ENCODE measurements at regions not wholly inside any gene's neighbourhood (a gene's known extent, or its start where the extent isn't known, plus 50 kb on each side); places are given as distances from the start of the nearest gene placed in this dataset.
A peak's percentile ranks its signal among the peaks of the same experiment; 100 is the strongest.

GRCh38 chr6:16976385-16977183, 125.3 kb upstream of the STMND1 start:
- Mint-ChIP-seq H3K9me3 (no peaks in the 10 kb centered on the region), H3K27ac (no peak overlapping the region), H3K27me3 (peaks cover 20% of the 10 kb centered on the region), H3K36me3 (no peaks in the 10 kb centered on the region), H3K4me3 (no peak overlapping the region), H3K4me1 (no peaks in the 10 kb centered on the region)
- DNase-seq (ENCODE audit: low spot score in 2 of 2) (no peak), ATAC-seq (ENCODE audit: low read depth) (no peak)

GRCh38 chr6:16974704-16975359, 127.0 kb upstream of the STMND1 start:
- Mint-ChIP-seq H3K4me3 (no peak overlapping the region), H3K27me3 (peaks cover 15% of the 10 kb centered on the region), H3K9me3 (no peaks in the 10 kb centered on the region), H3K36me3 (no peaks in the 10 kb centered on the region), H3K27ac (no peak overlapping the region), H3K4me1 (peaks cover 2% of the 10 kb centered on the region)
- no peak for ATAC-seq (ENCODE audit: low read depth)
- DNase-seq (ENCODE audit: low spot score in 2 of 2) = no peak

GRCh38 chr6:16974387-16974673, 127.5 kb upstream of the STMND1 start:
- no peak for DNase-seq (ENCODE audit: low spot score in 2 of 2)
- Mint-ChIP-seq H3K27ac (no peak overlapping the region), H3K27me3 (peaks cover 16% of the 10 kb centered on the region), H3K4me3 (no peak overlapping the region), H3K4me1 (peaks cover 2% of the 10 kb centered on the region), H3K9me3 (no peaks in the 10 kb centered on the region), H3K36me3 (no peaks in the 10 kb centered on the region)
- ATAC-seq (ENCODE audit: low read depth) = no peak

GRCh38 chr6:16973545-16974386, 128.1 kb upstream of the STMND1 start:
- H3K4me3 Mint-ChIP-seq = no peak overlapping the region
- H3K9me3 Mint-ChIP-seq = no peaks in the 10 kb centered on the region
- H3K27ac Mint-ChIP-seq = no peak overlapping the region
- DNase-seq (ENCODE audit: low spot score in 2 of 2) (no peak), ATAC-seq (ENCODE audit: low read depth) (no peak)
- peaks cover 11% of the 10 kb centered on the region for H3K27me3 Mint-ChIP-seq
- no peaks in the 10 kb centered on the region for H3K36me3 Mint-ChIP-seq
- peaks cover 2% of the 10 kb centered on the region for H3K4me1 Mint-ChIP-seq

GRCh38 chr6:16973051-16973450, 128.8 kb upstream of the STMND1 start:
- DNase-seq (ENCODE audit: low spot score in 2 of 2) (no peak), ATAC-seq (ENCODE audit: low read depth) (no peak)
- Mint-ChIP-seq H3K4me1 (peaks cover 2% of the 10 kb centered on the region), H3K9me3 (no peaks in the 10 kb centered on the region), H3K27ac (no peak overlapping the region), H3K4me3 (no peak overlapping the region), H3K36me3 (no peaks in the 10 kb centered on the region), H3K27me3 (peaks cover 10% of the 10 kb centered on the region)

- H3K4me3 Mint-ChIP-seq = no peak overlapping the region
- H3K9me3 Mint-ChIP-seq = no peaks in the 10 kb centered on the region
- H3K27me3 Mint-ChIP-seq = peaks cover 9% of the 10 kb centered on the region
- ATAC-seq (ENCODE audit: low read depth) (no peak), DNase-seq (ENCODE audit: low spot score in 2 of 2) (no peak)
- no peak overlapping the region for H3K27ac Mint-ChIP-seq
- peaks cover 2% of the 10 kb centered on the region for H3K4me1 Mint-ChIP-seq
- no peaks in the 10 kb centered on the region for H3K36me3 Mint-ChIP-seq
These were observed 129.3 kb upstream of the STMND1 start for GRCh38 chr6:16972535-16972934.

GRCh38 chr6:16969699-16970655, 131.9 kb upstream of the STMND1 start:
- no peak for DNase-seq (ENCODE audit: low spot score in 2 of 2)
- peaks cover 3% of the 10 kb centered on the region for H3K4me1 Mint-ChIP-seq
- no peak for ATAC-seq (ENCODE audit: low read depth)
- no peak overlapping the region for H3K27ac Mint-ChIP-seq
- H3K4me3 Mint-ChIP-seq = no peak overlapping the region
- no peaks in the 10 kb centered on the region for H3K9me3 Mint-ChIP-seq
- no peaks in the 10 kb centered on the region for H3K36me3 Mint-ChIP-seq
- H3K27me3 Mint-ChIP-seq = peaks cover 11% of the 10 kb centered on the region

GRCh38 chr6:16968101-16968500, 133.7 kb upstream of the STMND1 start:
- Mint-ChIP-seq H3K4me1 (peaks cover 5% of the 10 kb centered on the region), H3K9me3 (no peaks in the 10 kb centered on the region), H3K27ac (no peak overlapping the region), H3K4me3 (no peak overlapping the region), H3K27me3 (peaks cover 19% of the 10 kb centered on the region), H3K36me3 (no peaks in the 10 kb centered on the region)
- ATAC-seq (ENCODE audit: low read depth) (no peak), DNase-seq (ENCODE audit: low spot score in 2 of 2) (no peak)

GRCh38 chr6:16967470-16967817, 134.4 kb upstream of the STMND1 start:
- Mint-ChIP-seq H3K36me3 (no peaks in the 10 kb centered on the region), H3K9me3 (no peaks in the 10 kb centered on the region), H3K27me3 (peaks cover 21% of the 10 kb centered on the region), H3K4me3 (no peak overlapping the region), H3K4me1 (peaks cover 5% of the 10 kb centered on the region), H3K27ac (no peak overlapping the region)
- ATAC-seq (ENCODE audit: low read depth) (no peak), DNase-seq (ENCODE audit: low spot score in 2 of 2) (no peak)

- H3K27me3 Mint-ChIP-seq = peaks cover 21% of the 10 kb centered on the region
- H3K4me3 Mint-ChIP-seq = no peak overlapping the region
- H3K4me1 Mint-ChIP-seq = peaks cover 5% of the 10 kb centered on the region
- ATAC-seq (ENCODE audit: low read depth) (no peak), DNase-seq (ENCODE audit: low spot score in 2 of 2) (no peak)
- no peaks in the 10 kb centered on the region for H3K36me3 Mint-ChIP-seq
- no peak overlapping the region for H3K27ac Mint-ChIP-seq
- H3K9me3 Mint-ChIP-seq = no peaks in the 10 kb centered on the region
These were observed 134.9 kb upstream of the STMND1 start for GRCh38 chr6:16966791-16967469.

GRCh38 chr6:16965689-16966088, 136.2 kb upstream of the STMND1 start:
- peaks cover 21% of the 10 kb centered on the region for H3K27me3 Mint-ChIP-seq
- H3K4me1 Mint-ChIP-seq = peaks cover 5% of the 10 kb centered on the region
- H3K27ac Mint-ChIP-seq = no peak overlapping the region
- H3K4me3 Mint-ChIP-seq = no peak overlapping the region
- ATAC-seq (ENCODE audit: low read depth) = no peak
- DNase-seq (ENCODE audit: low spot score in 2 of 2) = no peak
- no peaks in the 10 kb centered on the region for H3K9me3 Mint-ChIP-seq
- H3K36me3 Mint-ChIP-seq = no peaks in the 10 kb centered on the region

GRCh38 chr6:16964553-16965499, 137.0 kb upstream of the STMND1 start:
- no peaks in the 10 kb centered on the region for H3K36me3 Mint-ChIP-seq
- peaks cover 21% of the 10 kb centered on the region for H3K27me3 Mint-ChIP-seq
- peak; percentile 48 for ATAC-seq (ENCODE audit: low read depth)
- H3K27ac Mint-ChIP-seq = no peak overlapping the region
- no peak overlapping the region for H3K4me3 Mint-ChIP-seq
- peak; percentile 11 to 22 for DNase-seq (ENCODE audit: low spot score in 2 of 2)
- no peaks in the 10 kb centered on the region for H3K9me3 Mint-ChIP-seq
- H3K4me1 Mint-ChIP-seq = peaks cover 3% of the 10 kb centered on the region
